ENCODE measurements at regions not wholly inside any gene's neighbourhood (a gene's known extent, or its start where the extent isn't known, plus 50 kb on each side); places are given as distances from the start of the nearest gene placed in this dataset.

DNA sequence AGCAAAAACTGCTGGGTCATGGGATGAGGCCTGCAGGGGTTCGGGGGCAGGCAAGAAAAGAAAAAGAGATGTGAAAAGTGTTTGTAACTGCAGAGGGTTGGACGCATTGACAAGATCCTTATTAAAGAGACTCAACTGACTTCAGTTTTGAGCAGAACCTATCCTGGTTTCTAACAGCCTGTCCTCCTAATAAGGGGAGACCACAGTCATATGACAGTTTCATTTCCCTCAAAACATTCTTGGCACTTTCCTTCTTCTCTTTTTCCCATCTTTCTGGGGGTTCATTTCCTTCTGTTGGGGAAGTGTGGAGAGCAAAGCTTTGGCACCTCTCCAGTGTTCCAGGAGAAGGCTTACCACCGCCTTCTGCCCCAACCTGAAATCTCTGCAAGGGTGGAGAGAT, 118.5 kb downstream of the MAF start:
- H3K27ac ChIP-seq (ENCODE audit: low read depth, low read length) = no peak overlapping the region
- no peaks in the 10 kb centered on the region for H3K36me3 ChIP-seq (ENCODE audit: control insufficient read depth in 5 of 5, insufficient read depth in 5 of 5, low read length in 5 of 5)
- no peak overlapping the region for H3K4me3 ChIP-seq (ENCODE audit: low read depth in 1 of 5, low read length in 5 of 5)
- peaks cover 0 to 42% (median 6%) of the 10 kb centered on the region in 5 donors for H3K4me1 ChIP-seq (ENCODE audit: control insufficient read depth in 5 of 5, insufficient read depth in 5 of 5, low read length in 5 of 5)
- H3K9ac ChIP-seq (ENCODE audit: low read length in 5 of 5) = no peak overlapping the region
- H3K27me3 ChIP-seq (ENCODE audit: control insufficient read depth in 5 of 5, insufficient read depth in 4 of 5, low read length in 5 of 5) = no peaks in the 10 kb centered on the region
- no peaks in the 10 kb centered on the region for H3K9me3 ChIP-seq (ENCODE audit: control insufficient read depth in 5 of 5, low read length in 5 of 5)

GRCh38 chr16:79480929-79481328, 119.6 kb downstream of the MAF start:
- Histone ChIP-seq H3K4me1 (ENCODE audit: control insufficient read depth in 5 of 5, insufficient read depth in 5 of 5, low read length in 5 of 5) (peaks cover 0 to 42% (median 6%) of the 10 kb centered on the region in 5 donors), H3K36me3 (ENCODE audit: control insufficient read depth in 5 of 5, insufficient read depth in 5 of 5, low read length in 5 of 5) (no peaks in the 10 kb centered on the region), H3K4me3 (ENCODE audit: low read depth in 1 of 5, low read length in 5 of 5) (no peak overlapping the region), H3K9me3 (ENCODE audit: control insufficient read depth in 5 of 5, low read length in 5 of 5) (no peaks in the 10 kb centered on the region), H3K9ac (ENCODE audit: low read length in 5 of 5) (no peak overlapping the region), H3K27me3 (ENCODE audit: control insufficient read depth in 5 of 5, insufficient read depth in 4 of 5, low read length in 5 of 5) (no peaks in the 10 kb centered on the region), H3K27ac (ENCODE audit: low read depth, low read length) (no peak overlapping the region)

DNA sequence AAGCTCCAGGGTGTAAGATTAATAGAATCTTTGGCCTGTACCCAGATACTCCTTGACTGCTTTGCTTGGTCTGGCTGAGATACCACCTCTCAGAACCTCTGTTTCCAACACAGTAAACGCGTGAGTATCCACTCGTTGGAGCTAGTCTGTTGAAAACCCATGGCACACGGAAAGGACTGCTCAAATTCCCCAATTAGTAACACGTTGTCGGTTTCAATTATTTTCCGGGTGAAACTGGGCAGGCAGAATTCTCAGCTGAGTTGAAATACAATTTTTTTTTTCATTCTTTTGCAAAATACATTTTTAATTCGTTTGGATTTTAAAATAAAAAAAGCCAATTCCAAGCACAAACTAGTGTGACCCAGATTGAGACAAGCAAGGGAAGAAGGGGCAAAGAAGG, 120.5 kb downstream of the MAF start:
- no peaks in the 10 kb centered on the region for H3K36me3 ChIP-seq (ENCODE audit: control insufficient read depth in 5 of 5, insufficient read depth in 5 of 5, low read length in 5 of 5)
- peaks cover 0 to 42% (median 6%) of the 10 kb centered on the region in 5 donors for H3K4me1 ChIP-seq (ENCODE audit: control insufficient read depth in 5 of 5, insufficient read depth in 5 of 5, low read length in 5 of 5)
- no peak overlapping the region for H3K27ac ChIP-seq (ENCODE audit: low read depth, low read length)
- H3K9ac ChIP-seq (ENCODE audit: low read length in 5 of 5) = no peak overlapping the region
- H3K9me3 ChIP-seq (ENCODE audit: control insufficient read depth in 5 of 5, low read length in 5 of 5) = no peaks in the 10 kb centered on the region
- no peak overlapping the region for H3K4me3 ChIP-seq (ENCODE audit: low read depth in 1 of 5, low read length in 5 of 5)
- H3K27me3 ChIP-seq (ENCODE audit: control insufficient read depth in 5 of 5, insufficient read depth in 4 of 5, low read length in 5 of 5) = no peaks in the 10 kb centered on the region

GRCh38 chr16:79476580-79476979, 124.0 kb downstream of the MAF start:
- peaks cover 0 to 16% (median 3%) of the 10 kb centered on the region in 5 donors for H3K4me1 ChIP-seq (ENCODE audit: control insufficient read depth in 5 of 5, insufficient read depth in 5 of 5, low read length in 5 of 5)
- H3K27ac ChIP-seq (ENCODE audit: low read depth, low read length) = no peak overlapping the region
- no peak overlapping the region for H3K9ac ChIP-seq (ENCODE audit: low read length in 5 of 5)
- H3K36me3 ChIP-seq (ENCODE audit: control insufficient read depth in 5 of 5, insufficient read depth in 5 of 5, low read length in 5 of 5) = no peaks in the 10 kb centered on the region
- H3K9me3 ChIP-seq (ENCODE audit: control insufficient read depth in 5 of 5, low read length in 5 of 5) = peaks cover 0 to 4% (median 0%) of the 10 kb centered on the region in 5 donors
- no peak overlapping the region for H3K4me3 ChIP-seq (ENCODE audit: low read depth in 1 of 5, low read length in 5 of 5)
- H3K27me3 ChIP-seq (ENCODE audit: control insufficient read depth in 5 of 5, insufficient read depth in 4 of 5, low read length in 5 of 5) = no peaks in the 10 kb centered on the region

GRCh38 chr16:79475841-79476240, 124.7 kb downstream of the MAF start:
- H3K27me3 ChIP-seq (ENCODE audit: control insufficient read depth in 5 of 5, insufficient read depth in 4 of 5, low read length in 5 of 5) = no peaks in the 10 kb centered on the region
- H3K36me3 ChIP-seq (ENCODE audit: control insufficient read depth in 5 of 5, insufficient read depth in 5 of 5, low read length in 5 of 5) = no peaks in the 10 kb centered on the region
- H3K9ac ChIP-seq (ENCODE audit: low read length in 5 of 5) = no peak overlapping the region
- peaks cover 0 to 4% (median 0%) of the 10 kb centered on the region in 5 donors for H3K9me3 ChIP-seq (ENCODE audit: control insufficient read depth in 5 of 5, low read length in 5 of 5)
- no peak overlapping the region for H3K27ac ChIP-seq (ENCODE audit: low read depth, low read length)
- H3K4me1 ChIP-seq (ENCODE audit: control insufficient read depth in 5 of 5, insufficient read depth in 5 of 5, low read length in 5 of 5) = peaks cover 0 to 16% (median 3%) of the 10 kb centered on the region in 5 donors
- H3K4me3 ChIP-seq (ENCODE audit: low read depth in 1 of 5, low read length in 5 of 5) = no peak overlapping the region

- Histone ChIP-seq H3K36me3 (ENCODE audit: control insufficient read depth in 5 of 5, insufficient read depth in 5 of 5, low read length in 5 of 5) (no peaks in the 10 kb centered on the region), H3K4me1 (ENCODE audit: control insufficient read depth in 5 of 5, insufficient read depth in 5 of 5, low read length in 5 of 5) (peaks cover 0 to 21% (median 0%) of the 10 kb centered on the region in 5 donors), H3K27me3 (ENCODE audit: control insufficient read depth in 5 of 5, insufficient read depth in 4 of 5, low read length in 5 of 5) (no peaks in the 10 kb centered on the region), H3K27ac (ENCODE audit: low read depth, low read length) (no peak overlapping the region), H3K9me3 (ENCODE audit: control insufficient read depth in 5 of 5, low read length in 5 of 5) (peaks cover 0 to 4% (median 0%) of the 10 kb centered on the region in 5 donors), H3K9ac (ENCODE audit: low read length in 5 of 5) (no peak overlapping the region), H3K4me3 (ENCODE audit: low read depth in 1 of 5, low read length in 5 of 5) (no peak overlapping the region)
Measured at GRCh38 chr16:79473456-79473855, 127.1 kb downstream of the MAF start.

DNA sequence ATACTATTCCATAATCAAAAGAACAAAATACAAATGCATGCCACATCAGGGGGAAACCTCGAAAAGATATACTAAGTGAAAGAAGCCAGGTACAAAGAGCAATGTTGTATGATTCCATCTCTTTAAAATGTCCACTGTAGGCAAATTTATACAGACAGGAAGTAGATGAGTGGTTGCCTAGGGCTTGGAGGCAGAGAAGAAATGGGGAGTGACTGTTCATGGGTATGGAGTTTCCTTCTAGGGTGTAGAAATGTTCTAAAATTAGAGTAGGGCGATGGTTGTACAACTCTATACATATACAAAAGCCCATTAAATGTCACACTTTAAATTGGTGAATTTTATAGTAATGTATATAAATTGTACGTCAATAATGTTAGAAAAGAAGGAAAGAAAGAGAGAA, 128.1 kb downstream of the MAF start:
- Histone ChIP-seq H3K9ac (ENCODE audit: low read length in 5 of 5) (no peak overlapping the region), H3K36me3 (ENCODE audit: control insufficient read depth in 5 of 5, insufficient read depth in 5 of 5, low read length in 5 of 5) (no peaks in the 10 kb centered on the region), H3K27me3 (ENCODE audit: control insufficient read depth in 5 of 5, insufficient read depth in 4 of 5, low read length in 5 of 5) (no peaks in the 10 kb centered on the region), H3K4me1 (ENCODE audit: control insufficient read depth in 5 of 5, insufficient read depth in 5 of 5, low read length in 5 of 5) (peaks cover 0 to 25% (median 0%) of the 10 kb centered on the region in 5 donors), H3K4me3 (ENCODE audit: low read depth in 1 of 5, low read length in 5 of 5) (no peak overlapping the region), H3K27ac (ENCODE audit: low read depth, low read length) (no peak overlapping the region), H3K9me3 (ENCODE audit: control insufficient read depth in 5 of 5, low read length in 5 of 5) (peaks cover 0 to 4% (median 0%) of the 10 kb centered on the region in 5 donors)

GRCh38 chr16:79469999-79470398, 130.5 kb downstream of the MAF start:
- H3K4me3 ChIP-seq (ENCODE audit: low read depth in 1 of 5, low read length in 5 of 5) = no peak overlapping the region

GRCh38 chr16:79468631-79469030, 131.9 kb downstream of the MAF start:
- Histone ChIP-seq H3K36me3 (ENCODE audit: control insufficient read depth in 5 of 5, insufficient read depth in 5 of 5, low read length in 5 of 5) (no peaks in the 10 kb centered on the region), H3K9me3 (ENCODE audit: control insufficient read depth in 5 of 5, low read length in 5 of 5) (peaks cover 0 to 4% (median 0%) of the 10 kb centered on the region in 5 donors), H3K4me3 (ENCODE audit: low read depth in 1 of 5, low read length in 5 of 5) (no peak overlapping the region), H3K9ac (ENCODE audit: low read length in 5 of 5) (no peak overlapping the region), H3K27ac (ENCODE audit: low read depth, low read length) (no peak overlapping the region), H3K4me1 (ENCODE audit: control insufficient read depth in 5 of 5, insufficient read depth in 5 of 5, low read length in 5 of 5) (peaks cover 0 to 21% (median 0%) of the 10 kb centered on the region in 5 donors), H3K27me3 (ENCODE audit: control insufficient read depth in 5 of 5, insufficient read depth in 4 of 5, low read length in 5 of 5) (no peaks in the 10 kb centered on the region)

More at GRCh38 chr16:79469999-79470398, 130.5 kb downstream of the MAF start:
- Histone ChIP-seq H3K4me1 (ENCODE audit: control insufficient read depth in 5 of 5, insufficient read depth in 5 of 5, low read length in 5 of 5) (peaks cover 0 to 21% (median 0%) of the 10 kb centered on the region in 5 donors), H3K27me3 (ENCODE audit: control insufficient read depth in 5 of 5, insufficient read depth in 4 of 5, low read length in 5 of 5) (no peaks in the 10 kb centered on the region), H3K9ac (ENCODE audit: low read length in 5 of 5) (no peak overlapping the region), H3K9me3 (ENCODE audit: control insufficient read depth in 5 of 5, low read length in 5 of 5) (peaks cover 0 to 4% (median 0%) of the 10 kb centered on the region in 5 donors), H3K36me3 (ENCODE audit: control insufficient read depth in 5 of 5, insufficient read depth in 5 of 5, low read length in 5 of 5) (no peaks in the 10 kb centered on the region), H3K27ac (ENCODE audit: low read depth, low read length) (no peak overlapping the region)

GRCh38 chr16:79468121-79468552, 132.4 kb downstream of the MAF start:
- Histone ChIP-seq H3K36me3 (ENCODE audit: control insufficient read depth in 5 of 5, insufficient read depth in 5 of 5, low read length in 5 of 5) (no peaks in the 10 kb centered on the region), H3K27ac (ENCODE audit: low read depth, low read length) (no peak overlapping the region), H3K9me3 (ENCODE audit: control insufficient read depth in 5 of 5, low read length in 5 of 5) (no peaks in the 10 kb centered on the region), H3K4me1 (ENCODE audit: control insufficient read depth in 5 of 5, insufficient read depth in 5 of 5, low read length in 5 of 5) (peaks cover 0 to 24% (median 0%) of the 10 kb centered on the region in 5 donors), H3K9ac (ENCODE audit: low read length in 5 of 5) (no peak overlapping the region), H3K27me3 (ENCODE audit: control insufficient read depth in 5 of 5, insufficient read depth in 4 of 5, low read length in 5 of 5) (no peaks in the 10 kb centered on the region), H3K4me3 (ENCODE audit: low read depth in 1 of 5, low read length in 5 of 5) (no peak overlapping the region)

All from subcutaneous abdominal adipose tissue (tissue), 5 donors.